KMS-11 (cell line): ENCODE measurements at regions not wholly inside any gene's neighbourhood (a gene's known extent, or its start where the extent isn't known, plus 50 kb on each side); places are given as distances from the start of the nearest gene placed in this dataset.

Experiments
- H2AFZ ChIP-seq: fragments of 200-600 bp; sonication (generic); 2 replicates; pipeline ENCODE4 v1.6.1; 2016; ENCODE audit warnings: antibody characterized with exemption, mixed run types, low read depth
- H3K27ac ChIP-seq: fragments of 200-600 bp; sonication (generic); 2 replicates; pipeline ENCODE4 v1.6.1; 2016; ENCODE audit warnings: mild to moderate bottlenecking, mixed run types
- H3K27me3 ChIP-seq: fragments of 200-600 bp; sonication (generic); 2 replicates; pipeline ENCODE4 v1.6.1; 2017; ENCODE audit warnings: mild to moderate bottlenecking, low read depth, mixed run types, moderate library complexity; ENCODE audit not compliant: insufficient read depth
- H3K36me3 ChIP-seq: fragments of 200-600 bp; sonication (generic); 2 replicates; pipeline ENCODE4 v1.6.1; 2017; ENCODE audit warnings: mild to moderate bottlenecking, mixed run types; ENCODE audit not compliant: insufficient read depth
- H3K4me1 ChIP-seq: fragments of 200-600 bp; sonication (generic); 2 replicates; pipeline ENCODE4 v1.6.1; 2016; ENCODE audit warnings: mild to moderate bottlenecking, low read depth, mixed run types; ENCODE audit not compliant: poor library complexity, severe bottlenecking
- H3K4me2 ChIP-seq: fragments of 200-600 bp; sonication (generic); 2 replicates; pipeline ENCODE4 v1.7.0; 2016; ENCODE audit warnings: mild to moderate bottlenecking, mixed run types
- H3K4me3 ChIP-seq: fragments of 200-600 bp; sonication (generic); IDR thresholded peaks from 2 replicates; pipeline ENCODE4 v1.6.1; 2017; ENCODE audit warnings: low read depth, low read length, mixed read lengths; ENCODE audit not compliant: insufficient read depth
- H3K79me2 ChIP-seq: fragments of 200-600 bp; sonication (generic); 2 replicates; pipeline ENCODE4 v1.6.1; 2016; ENCODE audit warnings: low read depth, mixed run types; ENCODE audit not compliant: insufficient read depth
- H3K9ac ChIP-seq: fragments of 200-600 bp; sonication (generic); 2 replicates; pipeline ENCODE4 v1.6.1; 2016; ENCODE audit warnings: mild to moderate bottlenecking, mixed run types
- H4K20me1 ChIP-seq: fragments of 200-600 bp; sonication (generic); 2 replicates; pipeline ENCODE4 v1.6.1; 2016; ENCODE audit warnings: mild to moderate bottlenecking, mixed run types; ENCODE audit not compliant: insufficient read depth
- TF ChIP-seq, protein P1 (sequence below): fragments of 200-600 bp; sonication (generic); conservative IDR thresholded peaks from 2 replicates; pipeline ENCODE4 v1.6.1; 2017; ENCODE audit warnings: low read depth, mild to moderate bottlenecking, antibody characterized with exemption, low read length, moderate library complexity, mixed read lengths

DNA sequence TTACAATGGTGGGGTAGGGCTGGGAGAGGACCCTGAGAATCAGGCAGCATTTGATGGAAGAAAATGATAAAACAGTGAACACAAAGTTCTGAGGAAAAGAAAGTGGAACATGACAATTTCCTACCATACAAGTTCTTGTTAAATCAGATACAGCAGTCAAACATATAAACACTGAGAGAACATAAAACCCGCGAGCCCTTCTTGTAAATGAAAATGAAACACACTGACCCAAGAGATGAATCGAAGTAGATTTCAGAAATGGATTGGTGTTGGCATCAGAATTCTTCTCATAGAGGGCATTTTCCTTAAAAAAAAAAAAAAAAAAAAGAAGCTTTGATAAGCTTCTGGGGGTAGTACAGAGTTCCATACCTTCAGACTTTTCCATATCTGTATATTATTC lies 134.7 kb upstream of the TMEM45B start:
- Histone ChIP-seq H3K36me3 (no peaks in the 10 kb centered on the region), H4K20me1 (no peaks in the 10 kb centered on the region), H3K27me3 (no peaks in the 10 kb centered on the region), H3K4me3 (no peak overlapping the region), H3K79me2 (no peaks in the 10 kb centered on the region), H3K27ac (no peak overlapping the region), H3K9ac (no peak overlapping the region), H3K4me2 (no peak overlapping the region), H3K4me1 (no peaks in the 10 kb centered on the region), H2AFZ (no peak overlapping the region)
- TF ChIP-seq, protein P1, sequence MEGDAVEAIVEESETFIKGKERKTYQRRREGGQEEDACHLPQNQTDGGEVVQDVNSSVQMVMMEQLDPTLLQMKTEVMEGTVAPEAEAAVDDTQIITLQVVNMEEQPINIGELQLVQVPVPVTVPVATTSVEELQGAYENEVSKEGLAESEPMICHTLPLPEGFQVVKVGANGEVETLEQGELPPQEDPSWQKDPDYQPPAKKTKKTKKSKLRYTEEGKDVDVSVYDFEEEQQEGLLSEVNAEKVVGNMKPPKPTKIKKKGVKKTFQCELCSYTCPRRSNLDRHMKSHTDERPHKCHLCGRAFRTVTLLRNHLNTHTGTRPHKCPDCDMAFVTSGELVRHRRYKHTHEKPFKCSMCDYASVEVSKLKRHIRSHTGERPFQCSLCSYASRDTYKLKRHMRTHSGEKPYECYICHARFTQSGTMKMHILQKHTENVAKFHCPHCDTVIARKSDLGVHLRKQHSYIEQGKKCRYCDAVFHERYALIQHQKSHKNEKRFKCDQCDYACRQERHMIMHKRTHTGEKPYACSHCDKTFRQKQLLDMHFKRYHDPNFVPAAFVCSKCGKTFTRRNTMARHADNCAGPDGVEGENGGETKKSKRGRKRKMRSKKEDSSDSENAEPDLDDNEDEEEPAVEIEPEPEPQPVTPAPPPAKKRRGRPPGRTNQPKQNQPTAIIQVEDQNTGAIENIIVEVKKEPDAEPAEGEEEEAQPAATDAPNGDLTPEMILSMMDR, result no peak

DNA sequence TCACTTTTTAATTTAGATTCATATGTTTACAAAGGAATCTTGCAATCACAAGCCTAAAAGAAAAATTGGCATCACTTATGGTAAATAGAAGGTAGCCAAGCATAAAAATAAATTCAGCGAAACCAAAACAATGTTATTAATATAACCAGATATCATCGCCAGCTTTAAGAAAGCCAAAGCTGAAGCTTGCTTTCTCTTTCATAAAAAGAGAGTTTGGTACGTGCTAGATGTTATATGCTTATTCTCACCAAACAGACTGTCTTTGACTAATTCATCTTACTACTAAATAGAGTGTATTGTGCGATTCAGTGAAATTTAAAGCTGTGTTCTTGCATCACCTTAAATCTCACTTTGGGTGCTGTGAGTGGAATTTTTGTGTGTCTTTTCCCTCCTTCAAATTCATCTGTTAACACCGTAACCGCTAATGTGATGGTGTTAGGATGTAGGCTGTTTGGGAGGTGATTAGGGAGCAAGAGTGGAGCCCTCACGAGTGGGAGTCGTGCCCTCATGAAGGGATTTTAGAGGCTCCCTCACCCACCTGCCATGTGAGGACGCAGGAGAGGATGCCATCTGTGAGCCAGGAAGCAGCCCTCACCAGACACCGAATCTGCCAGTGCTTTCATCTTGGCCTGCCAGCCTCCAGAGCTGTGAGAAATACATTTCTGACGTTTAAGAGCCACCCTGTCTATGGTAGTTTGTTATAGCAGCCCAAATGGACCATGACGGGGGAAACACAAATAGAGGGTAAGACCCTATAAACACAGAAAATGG lies 134.1 kb upstream of the TMEM45B start:
- Histone ChIP-seq H3K79me2 (no peaks in the 10 kb centered on the region), H3K4me1 (no peaks in the 10 kb centered on the region), H3K27me3 (no peaks in the 10 kb centered on the region), H2AFZ (no peak overlapping the region), H4K20me1 (no peaks in the 10 kb centered on the region), H3K27ac (no peak overlapping the region), H3K9ac (no peak overlapping the region), H3K4me3 (no peak overlapping the region), H3K36me3 (no peaks in the 10 kb centered on the region), H3K4me2 (no peak overlapping the region)
- TF ChIP-seq, protein P1, result no peak

DNA sequence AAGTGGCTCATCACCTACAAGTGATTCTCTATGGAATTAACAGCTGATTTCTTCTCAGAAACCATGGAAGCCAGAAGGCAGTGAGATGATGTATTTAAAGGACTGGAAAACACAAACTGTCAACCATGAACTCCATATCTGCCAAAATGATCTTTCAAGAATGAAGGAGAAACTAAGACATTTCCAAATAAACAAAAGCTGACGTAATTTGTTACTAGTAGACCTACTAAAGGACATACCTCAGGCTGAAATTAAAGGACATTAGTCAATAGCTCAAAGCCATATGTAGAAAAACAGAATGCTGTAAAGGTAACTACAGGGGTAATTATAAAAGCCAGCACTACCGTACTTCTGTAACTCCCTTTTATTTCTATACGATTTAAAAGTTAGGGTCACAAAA lies 129.4 kb upstream of the TMEM45B start:
- TF ChIP-seq, protein P1, result no peak
- Histone ChIP-seq H3K4me3 (no peak overlapping the region), H4K20me1 (no peaks in the 10 kb centered on the region), H3K36me3 (no peaks in the 10 kb centered on the region), H3K27ac (no peak overlapping the region), H3K4me1 (no peaks in the 10 kb centered on the region), H3K27me3 (no peaks in the 10 kb centered on the region), H3K4me2 (no peak overlapping the region), H2AFZ (no peak overlapping the region), H3K9ac (no peak overlapping the region), H3K79me2 (no peaks in the 10 kb centered on the region)

DNA sequence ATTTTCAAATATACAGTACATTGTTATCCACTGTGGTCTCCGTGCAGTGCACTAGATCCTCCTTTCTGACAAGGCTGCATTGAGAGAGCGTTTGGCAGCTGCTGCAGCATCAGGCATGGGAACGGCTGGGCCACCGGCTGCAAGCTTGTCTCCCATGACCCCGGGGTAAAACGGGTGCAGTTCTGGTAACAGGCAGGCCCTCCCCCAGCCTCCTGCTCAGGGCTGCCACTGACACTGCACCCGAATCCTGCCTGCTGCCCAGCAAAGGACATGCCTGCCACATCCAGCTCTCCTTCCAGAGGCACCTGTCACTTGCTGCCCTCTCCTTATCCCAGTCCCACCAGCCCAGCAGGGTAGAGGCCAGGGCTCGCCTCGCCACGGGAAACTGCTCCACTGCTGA lies 124.5 kb upstream of the TMEM45B start:
- H3K9ac ChIP-seq, result no peak overlapping the region
- H4K20me1 ChIP-seq, result no peaks in the 10 kb centered on the region
- no peak overlapping the region for H2AFZ ChIP-seq
- no peaks in the 10 kb centered on the region for H3K36me3 ChIP-seq
- H3K4me1 ChIP-seq, result no peaks in the 10 kb centered on the region
- H3K4me2 ChIP-seq, result no peak overlapping the region
- no peak overlapping the region for H3K4me3 ChIP-seq
- no peaks in the 10 kb centered on the region for H3K27me3 ChIP-seq
- TF ChIP-seq, protein P1, result no peak
- no peaks in the 10 kb centered on the region for H3K79me2 ChIP-seq
- H3K27ac ChIP-seq, result no peak overlapping the region
